SK-N-SH (cell line): ENCODE measurements at regions not wholly inside any gene's neighbourhood (a gene's known extent, or its start where the extent isn't known, plus 50 kb on each side); places are given as distances from the start of the nearest gene placed in this dataset.

ENCODE experiments used
- CTCF ChIA-PET: fragments of 300-600, 350-600 bp; formaldehyde crosslinking; extraction: SDS; loops from one replicate; lab custom pipeline; 2021; lab: Yijun Ruan, JAX
- POLR2A ChIA-PET: fragments of 350-600 bp; sonication (Branson Sonifier 250); formaldehyde crosslinking; extraction: SDS; loops from one replicate; lab custom pipeline; 2020; ENCODE audit warnings: antibody characterized with exemption, inconsistent platforms; lab: Yijun Ruan, JAX
- DNase-seq: peaks from one replicate; pipeline ENCODE4 v3.0.0; 2012
- H2AFZ ChIP-seq: fragments of 200-600 bp; sonication (generic); 2 replicates; pipeline ENCODE4 v1.8.1; 2016; ENCODE audit warnings: antibody characterized with exemption, mild to moderate bottlenecking, low read depth
- H3F3A ChIP-seq: fragments of 200-600 bp; sonication (generic); replicated peaks from 2 replicates; pipeline ENCODE3; 2016; ENCODE audit warnings: antibody characterized with exemption, mild to moderate bottlenecking; ENCODE audit not compliant: insufficient read depth
- H3K27ac ChIP-seq, 2 experiments: fragments of 200-500 bp in 1 of 2; fragments of 200-600 bp in 1 of 2; sonication (Bioruptor generic) in 1 of 2; sonication (generic), shearing (Covaris generic) in 1 of 2; 2 replicates each; pipeline versions ENCODE4 v1.5.1 to v1.6.1; 2014 to 2016; ENCODE audit warnings: low read depth in 2 of 2, inconsistent platforms in 1 of 2, low read length in 1 of 2, mild to moderate bottlenecking in 1 of 2, mixed read lengths in 1 of 2
- H3K27me3 ChIP-seq: fragments of 200-600 bp; sonication (generic), shearing (Covaris generic); 2 replicates; pipeline ENCODE4 v1.6.1; 2016; ENCODE audit warnings: mixed run types; ENCODE audit not compliant: insufficient read depth
- H3K36me3 ChIP-seq, 2 experiments: fragments of 200-500 bp in 1 of 2; fragments of 200-600 bp in 1 of 2; sonication (Bioruptor generic) in 1 of 2; sonication (generic) in 1 of 2; replicated peaks in 1 of 2; 2 replicates each; pipeline versions ENCODE3 to v1.5.1; 2014 to 2016; ENCODE audit warnings: low read length in 1 of 2, mild to moderate bottlenecking in 1 of 2; ENCODE audit not compliant: insufficient read depth in 2 of 2, control insufficient read depth in 1 of 2
- H3K4me1 ChIP-seq, 2 experiments: fragments of 200-500 bp in 1 of 2; fragments of 200-600 bp in 1 of 2; sonication (Bioruptor generic) in 1 of 2; sonication (generic), shearing (Covaris generic) in 1 of 2; 2 replicates each; pipeline versions ENCODE4 v1.5.1 to v1.6.1; 2014 to 2016; ENCODE audit warnings: low read depth in 1 of 2, low read length in 1 of 2, mixed run types in 1 of 2; ENCODE audit not compliant: insufficient read depth in 2 of 2, control insufficient read depth in 1 of 2
- H3K4me2 ChIP-seq: fragments of 200-600 bp; sonication (generic), shearing (Covaris generic); 2 replicates; pipeline ENCODE4 v1.6.1; 2017; ENCODE audit warnings: mixed run types
- H3K4me3 ChIP-seq, 2 experiments: fragments of 200-500 bp in 1 of 2; fragments of 200-600 bp in 1 of 2; sonication (Bioruptor generic) in 1 of 2; sonication (generic), shearing (Covaris generic) in 1 of 2; 2 replicates each; pipeline versions ENCODE4 v1.5.1 to v1.8.1; 2014 to 2016; ENCODE audit warnings: low read depth in 2 of 2, inconsistent platforms in 1 of 2, low read length in 1 of 2, mild to moderate bottlenecking in 1 of 2, mixed read lengths in 1 of 2, moderate library complexity in 1 of 2
- H3K79me2 ChIP-seq: fragments of 200-600 bp; sonication (generic); 2 replicates; pipeline ENCODE4 v1.8.1; 2017; ENCODE audit warnings: mild to moderate bottlenecking; ENCODE audit not compliant: insufficient read depth
- H3K9ac ChIP-seq: fragments of 200-600 bp; sonication (generic); 2 replicates; pipeline ENCODE4 v1.6.1; 2017; ENCODE audit warnings: mixed run types
- H3K9me2 ChIP-seq: fragments of 200-600 bp; sonication (generic); 2 replicates; pipeline ENCODE4 v1.6.1; 2017; ENCODE audit warnings: mixed run types
- H3K9me3 ChIP-seq: fragments of 200-600 bp; sonication (generic); 2 replicates; pipeline ENCODE4 v1.6.1; 2017; ENCODE audit warnings: mixed run types, mild to moderate bottlenecking, moderate library complexity
- H4K20me1 ChIP-seq: fragments of 200-600 bp; sonication (generic); 2 replicates; pipeline ENCODE4 v1.6.1; 2017; ENCODE audit warnings: mild to moderate bottlenecking, mixed run types; ENCODE audit not compliant: insufficient read depth
- ELF1 ChIP-seq: IDR thresholded peaks from 2 replicates; pipeline ENCODE4 v1.4.0; 2012
- EP300 ChIP-seq, 2 experiments: IDR thresholded peaks; 2 replicates each; pipeline versions ENCODE4 v1.4.0 to v1.6.1; 2012; ENCODE audit warnings: borderline replicate concordance in 1 of 2, low read depth in 1 of 2, low read length in 1 of 2
- EZH2phosphoT487 ChIP-seq: fragments of 200-600 bp; sonication (generic); IDR thresholded peaks from 2 replicates; pipeline ENCODE4 v1.6.1; 2017; ENCODE audit warnings: low read depth, mixed run types, mild to moderate bottlenecking, antibody characterized with exemption, moderate library complexity, borderline replicate concordance
- FOSL2 ChIP-seq: IDR thresholded peaks from 2 replicates; pipeline ENCODE4 v1.4.0; 2012; ENCODE audit warnings: low read depth, mild to moderate bottlenecking, moderate library complexity, borderline replicate concordance
- FOXJ3 ChIP-seq: sonication (generic); formaldehyde crosslinking; IDR thresholded peaks from 2 replicates; pipeline ENCODE4 v1.5.1; 2020; ENCODE audit warnings: mild to moderate bottlenecking, missing genetic modification reagents
- FOXM1 ChIP-seq: IDR thresholded peaks from 2 replicates; pipeline ENCODE4 v1.4.0; 2012; ENCODE audit warnings: low read depth, mild to moderate bottlenecking
- GATA2 ChIP-seq: sonication (generic); formaldehyde crosslinking; IDR thresholded peaks from 2 replicates; pipeline ENCODE4 v1.5.0; 2020; ENCODE audit warnings: mild to moderate bottlenecking, missing genetic modification reagents
- JUND ChIP-seq: IDR thresholded peaks from 2 replicates; pipeline ENCODE4 v1.4.0; 2012
- MXI1 ChIP-seq: IDR thresholded peaks from 2 replicates; pipeline ENCODE4 v1.6.1; 2012; ENCODE audit warnings: mild to moderate bottlenecking, low read depth, low read length, improper control_type of control experiment
- NFIC ChIP-seq: IDR thresholded peaks from 2 replicates; pipeline ENCODE4 v1.4.0; 2012; ENCODE audit warnings: borderline replicate concordance
- RCOR1 ChIP-seq: fragments of 150-350 bp; IDR thresholded peaks from 2 replicates; pipeline ENCODE4 v1.6.1; 2017; ENCODE audit warnings: antibody characterized with exemption, low read length
- RFX5 ChIP-seq: IDR thresholded peaks from 2 replicates; pipeline ENCODE4 v1.6.1; 2012; ENCODE audit warnings: mild to moderate bottlenecking, improper control_type of control experiment, low read length
- SIN3A ChIP-seq: IDR thresholded peaks from 2 replicates; pipeline ENCODE4 v1.6.1; 2012; ENCODE audit warnings: low read depth, mild to moderate bottlenecking, low read length, moderate library complexity, borderline replicate concordance
- TCF12 ChIP-seq: IDR thresholded peaks from 2 replicates; pipeline ENCODE4 v1.4.0; 2012
- WGBS: methylation state at CpG from one replicate; pipeline ENCODE4 v1.1.6; 2017; ENCODE audit warnings: low lambda C conversion rate; 5-methylcytosine and 5-hydroxymethylcytosine counted together
- TF ChIP-seq, protein P1 (sequence below): IDR thresholded peaks from 2 replicates; pipeline ENCODE4 v1.6.1; 2012; ENCODE audit warnings: mild to moderate bottlenecking, low read depth, low read length, moderate library complexity
- TF ChIP-seq, protein P2 (sequence below): IDR thresholded peaks from 2 replicates; pipeline ENCODE4 v1.4.0; 2012; ENCODE audit warnings: low read depth
- TF ChIP-seq, protein P3 (sequence below): IDR thresholded peaks from 2 replicates; pipeline ENCODE4; 2012

DNA sequence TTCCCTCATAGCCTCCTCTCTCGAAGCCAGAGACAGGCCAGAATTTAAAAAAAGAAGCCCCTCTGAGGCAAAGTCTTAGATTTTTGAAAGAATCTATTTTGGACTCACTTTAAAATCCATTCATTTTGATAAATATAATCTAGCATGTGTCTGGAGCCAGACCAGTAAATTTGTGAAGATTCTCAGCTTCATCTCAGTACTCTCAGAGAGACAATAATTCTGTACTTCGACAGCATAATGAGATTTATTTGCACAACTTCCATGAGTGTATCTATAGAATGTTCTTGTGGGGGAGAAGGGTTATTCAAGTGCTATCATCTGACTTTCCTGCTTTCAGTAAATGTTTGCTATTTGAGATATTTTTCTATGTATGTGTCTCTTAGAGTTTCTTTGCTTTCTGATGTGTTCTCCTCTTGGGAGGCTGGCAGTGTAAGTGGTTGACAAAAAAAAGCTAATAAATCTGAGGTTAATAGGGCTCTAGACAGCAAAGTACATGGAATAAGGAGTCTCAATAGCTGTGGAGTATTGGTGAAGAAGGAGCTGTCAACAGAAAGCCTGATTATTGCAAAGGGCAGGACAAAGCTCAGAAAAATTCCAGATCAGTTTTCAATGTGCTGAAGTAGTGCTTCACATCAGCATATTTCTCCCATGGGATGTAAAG, 223.0 kb downstream of the PTBP2 start (continued):
- TF ChIP-seq, protein P1, sequence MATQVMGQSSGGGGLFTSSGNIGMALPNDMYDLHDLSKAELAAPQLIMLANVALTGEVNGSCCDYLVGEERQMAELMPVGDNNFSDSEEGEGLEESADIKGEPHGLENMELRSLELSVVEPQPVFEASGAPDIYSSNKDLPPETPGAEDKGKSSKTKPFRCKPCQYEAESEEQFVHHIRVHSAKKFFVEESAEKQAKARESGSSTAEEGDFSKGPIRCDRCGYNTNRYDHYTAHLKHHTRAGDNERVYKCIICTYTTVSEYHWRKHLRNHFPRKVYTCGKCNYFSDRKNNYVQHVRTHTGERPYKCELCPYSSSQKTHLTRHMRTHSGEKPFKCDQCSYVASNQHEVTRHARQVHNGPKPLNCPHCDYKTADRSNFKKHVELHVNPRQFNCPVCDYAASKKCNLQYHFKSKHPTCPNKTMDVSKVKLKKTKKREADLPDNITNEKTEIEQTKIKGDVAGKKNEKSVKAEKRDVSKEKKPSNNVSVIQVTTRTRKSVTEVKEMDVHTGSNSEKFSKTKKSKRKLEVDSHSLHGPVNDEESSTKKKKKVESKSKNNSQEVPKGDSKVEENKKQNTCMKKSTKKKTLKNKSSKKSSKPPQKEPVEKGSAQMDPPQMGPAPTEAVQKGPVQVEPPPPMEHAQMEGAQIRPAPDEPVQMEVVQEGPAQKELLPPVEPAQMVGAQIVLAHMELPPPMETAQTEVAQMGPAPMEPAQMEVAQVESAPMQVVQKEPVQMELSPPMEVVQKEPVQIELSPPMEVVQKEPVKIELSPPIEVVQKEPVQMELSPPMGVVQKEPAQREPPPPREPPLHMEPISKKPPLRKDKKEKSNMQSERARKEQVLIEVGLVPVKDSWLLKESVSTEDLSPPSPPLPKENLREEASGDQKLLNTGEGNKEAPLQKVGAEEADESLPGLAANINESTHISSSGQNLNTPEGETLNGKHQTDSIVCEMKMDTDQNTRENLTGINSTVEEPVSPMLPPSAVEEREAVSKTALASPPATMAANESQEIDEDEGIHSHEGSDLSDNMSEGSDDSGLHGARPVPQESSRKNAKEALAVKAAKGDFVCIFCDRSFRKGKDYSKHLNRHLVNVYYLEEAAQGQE, result no peak
- TF ChIP-seq GATA2 (CRISPR knock-in tag), result no peak

DNA sequence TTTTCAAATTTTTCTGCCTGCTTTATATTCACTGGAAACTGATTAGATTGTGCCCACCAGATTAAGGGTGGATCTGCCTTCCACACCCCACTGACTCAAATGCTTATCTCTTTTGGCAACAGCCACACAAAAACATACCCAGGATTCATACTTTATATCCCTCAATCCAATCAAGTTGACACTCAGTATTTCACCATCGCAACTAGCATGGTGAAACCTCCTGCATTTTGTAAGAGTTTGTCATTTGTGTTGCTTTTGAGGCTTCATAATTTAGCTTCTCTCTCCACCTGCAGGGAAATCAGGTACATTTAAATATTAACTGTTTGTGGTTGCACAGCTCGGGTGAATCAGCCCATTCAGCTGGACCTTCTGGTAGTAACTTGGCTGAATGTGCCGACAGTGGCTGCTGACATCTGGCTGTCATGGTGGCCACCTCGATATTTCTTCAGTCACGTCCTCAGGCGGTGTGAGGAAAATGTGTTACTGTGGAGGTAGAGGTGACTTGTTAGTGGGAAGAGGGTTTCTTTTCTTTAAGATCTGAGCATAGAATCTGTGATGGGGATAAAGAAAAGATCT, 224.0 kb downstream of the PTBP2 start:
- Histone ChIP-seq H3K27me3 (no peaks in the 10 kb centered on the region), H3F3A (no peaks in the 10 kb centered on the region), H2AFZ (no peak overlapping the region), H3K9me3 (no peaks in the 10 kb centered on the region), H3K9ac (no peak overlapping the region), H3K4me2 (no peak overlapping the region), H3K27ac (no peak overlapping the region), H3K9me2 (no peaks in the 10 kb centered on the region), H3K79me2 (no peaks in the 10 kb centered on the region), H4K20me1 (no peaks in the 10 kb centered on the region), H3K4me3 (no peak overlapping the region), H3K36me3 (no peaks in the 10 kb centered on the region), H3K4me1 (no peaks in the 10 kb centered on the region; a peak in 1 of 4 replicates)
- no peak for DNase-seq
- no peak for TF ChIP-seq FOXJ3 (CRISPR knock-in tag)
- no peak for TF ChIP-seq GATA2 (CRISPR knock-in tag)
- no peak for TF ChIP-seq NFIC
- TF ChIP-seq FOSL2, result no peak
- TF ChIP-seq EZH2phosphoT487, result no peak
- no peak for TF ChIP-seq MXI1
- no peak for TF ChIP-seq RFX5
- no peak for TF ChIP-seq SIN3A
- TF ChIP-seq, protein P2, sequence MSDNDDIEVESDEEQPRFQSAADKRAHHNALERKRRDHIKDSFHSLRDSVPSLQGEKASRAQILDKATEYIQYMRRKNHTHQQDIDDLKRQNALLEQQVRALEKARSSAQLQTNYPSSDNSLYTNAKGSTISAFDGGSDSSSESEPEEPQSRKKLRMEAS, result no peak
- TF ChIP-seq JUND, result no peak
- TF ChIP-seq ELF1, result no peak
- no peak for TF ChIP-seq FOXM1
- no peak for TF ChIP-seq EP300 (IDR thresholded peaks at IDR 0.05; ENCODE audit: borderline replicate concordance in 1 of 2, low read depth in 1 of 2, low read length in 1 of 2)
- no peak for TF ChIP-seq RCOR1
- TF ChIP-seq TCF12, result no peak
- TF ChIP-seq, protein P3, sequence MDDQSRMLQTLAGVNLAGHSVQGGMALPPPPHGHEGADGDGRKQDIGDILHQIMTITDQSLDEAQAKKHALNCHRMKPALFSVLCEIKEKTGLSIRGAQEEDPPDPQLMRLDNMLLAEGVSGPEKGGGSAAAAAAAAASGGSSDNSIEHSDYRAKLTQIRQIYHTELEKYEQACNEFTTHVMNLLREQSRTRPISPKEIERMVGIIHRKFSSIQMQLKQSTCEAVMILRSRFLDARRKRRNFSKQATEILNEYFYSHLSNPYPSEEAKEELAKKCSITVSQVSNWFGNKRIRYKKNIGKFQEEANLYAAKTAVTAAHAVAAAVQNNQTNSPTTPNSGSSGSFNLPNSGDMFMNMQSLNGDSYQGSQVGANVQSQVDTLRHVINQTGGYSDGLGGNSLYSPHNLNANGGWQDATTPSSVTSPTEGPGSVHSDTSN, result no peak
- WGBS, result 62% methylated on average over 6 of the region's 6 CpGs
- ChIA-PET CTCF (no interaction called here), POLR2A (no interaction called here)
